ENCODE measurements at regions not wholly inside any gene's neighbourhood (a gene's known extent, or its start where the extent isn't known, plus 50 kb on each side); places are given as distances from the start of the nearest gene placed in this dataset.
"Not testable (repeated sequence)": the region's sequence is repeated elsewhere in the genome, so short reads cannot be mapped to it uniquely, and the experiment has no call there.

DNA sequence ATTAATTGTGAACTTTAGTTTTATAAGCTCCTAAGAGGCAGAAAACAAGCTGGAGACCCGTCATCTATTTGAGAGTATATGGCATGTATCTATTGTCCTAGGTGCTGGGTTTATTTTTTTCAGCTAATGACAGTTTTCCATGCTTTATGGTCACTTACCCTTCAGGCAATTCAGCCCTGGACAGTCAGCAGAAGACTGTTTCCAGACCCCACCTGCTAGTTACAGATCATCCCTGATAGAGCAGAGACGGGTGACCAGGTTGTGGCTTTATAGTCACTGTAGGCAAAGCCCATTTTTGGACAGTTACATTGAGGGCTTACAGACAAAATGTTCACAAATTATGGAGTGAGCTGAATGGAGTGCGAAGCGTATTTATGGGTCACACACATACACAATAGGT lies 1227.5 kb downstream of the FOXD4L5 start:
- DNase-seq (ENCODE audit: low read depth in 1 of 2, low spot score in 1 of 2) = no peak
- H3K27ac ChIP-seq (replicated peaks) = no peak overlapping the region
- H3K27me3 ChIP-seq (ENCODE audit: insufficient read depth, poor library complexity, severe bottlenecking) = no peaks in the 10 kb centered on the region
- no peak overlapping the region for H3K4me3 ChIP-seq (replicated peaks; ENCODE audit: insufficient read depth, low read length)
- TF ChIP-seq, protein P1, sequence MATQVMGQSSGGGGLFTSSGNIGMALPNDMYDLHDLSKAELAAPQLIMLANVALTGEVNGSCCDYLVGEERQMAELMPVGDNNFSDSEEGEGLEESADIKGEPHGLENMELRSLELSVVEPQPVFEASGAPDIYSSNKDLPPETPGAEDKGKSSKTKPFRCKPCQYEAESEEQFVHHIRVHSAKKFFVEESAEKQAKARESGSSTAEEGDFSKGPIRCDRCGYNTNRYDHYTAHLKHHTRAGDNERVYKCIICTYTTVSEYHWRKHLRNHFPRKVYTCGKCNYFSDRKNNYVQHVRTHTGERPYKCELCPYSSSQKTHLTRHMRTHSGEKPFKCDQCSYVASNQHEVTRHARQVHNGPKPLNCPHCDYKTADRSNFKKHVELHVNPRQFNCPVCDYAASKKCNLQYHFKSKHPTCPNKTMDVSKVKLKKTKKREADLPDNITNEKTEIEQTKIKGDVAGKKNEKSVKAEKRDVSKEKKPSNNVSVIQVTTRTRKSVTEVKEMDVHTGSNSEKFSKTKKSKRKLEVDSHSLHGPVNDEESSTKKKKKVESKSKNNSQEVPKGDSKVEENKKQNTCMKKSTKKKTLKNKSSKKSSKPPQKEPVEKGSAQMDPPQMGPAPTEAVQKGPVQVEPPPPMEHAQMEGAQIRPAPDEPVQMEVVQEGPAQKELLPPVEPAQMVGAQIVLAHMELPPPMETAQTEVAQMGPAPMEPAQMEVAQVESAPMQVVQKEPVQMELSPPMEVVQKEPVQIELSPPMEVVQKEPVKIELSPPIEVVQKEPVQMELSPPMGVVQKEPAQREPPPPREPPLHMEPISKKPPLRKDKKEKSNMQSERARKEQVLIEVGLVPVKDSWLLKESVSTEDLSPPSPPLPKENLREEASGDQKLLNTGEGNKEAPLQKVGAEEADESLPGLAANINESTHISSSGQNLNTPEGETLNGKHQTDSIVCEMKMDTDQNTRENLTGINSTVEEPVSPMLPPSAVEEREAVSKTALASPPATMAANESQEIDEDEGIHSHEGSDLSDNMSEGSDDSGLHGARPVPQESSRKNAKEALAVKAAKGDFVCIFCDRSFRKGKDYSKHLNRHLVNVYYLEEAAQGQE (IDR thresholded peaks at IDR 0.05; ENCODE audit: insufficient replicate concordance, low read depth) = no peak
- TF ChIP-seq POLR2AphosphoS5 (IDR thresholded peaks at IDR 0.05; ENCODE audit: low read depth) (no peak), SPI1 (IDR thresholded peaks at IDR 0.05; ENCODE audit: borderline replicate concordance, low read depth) (no peak), GABPA (IDR thresholded peaks at IDR 0.05; ENCODE audit: low read depth) (no peak)
- TF ChIP-seq, protein P2, sequence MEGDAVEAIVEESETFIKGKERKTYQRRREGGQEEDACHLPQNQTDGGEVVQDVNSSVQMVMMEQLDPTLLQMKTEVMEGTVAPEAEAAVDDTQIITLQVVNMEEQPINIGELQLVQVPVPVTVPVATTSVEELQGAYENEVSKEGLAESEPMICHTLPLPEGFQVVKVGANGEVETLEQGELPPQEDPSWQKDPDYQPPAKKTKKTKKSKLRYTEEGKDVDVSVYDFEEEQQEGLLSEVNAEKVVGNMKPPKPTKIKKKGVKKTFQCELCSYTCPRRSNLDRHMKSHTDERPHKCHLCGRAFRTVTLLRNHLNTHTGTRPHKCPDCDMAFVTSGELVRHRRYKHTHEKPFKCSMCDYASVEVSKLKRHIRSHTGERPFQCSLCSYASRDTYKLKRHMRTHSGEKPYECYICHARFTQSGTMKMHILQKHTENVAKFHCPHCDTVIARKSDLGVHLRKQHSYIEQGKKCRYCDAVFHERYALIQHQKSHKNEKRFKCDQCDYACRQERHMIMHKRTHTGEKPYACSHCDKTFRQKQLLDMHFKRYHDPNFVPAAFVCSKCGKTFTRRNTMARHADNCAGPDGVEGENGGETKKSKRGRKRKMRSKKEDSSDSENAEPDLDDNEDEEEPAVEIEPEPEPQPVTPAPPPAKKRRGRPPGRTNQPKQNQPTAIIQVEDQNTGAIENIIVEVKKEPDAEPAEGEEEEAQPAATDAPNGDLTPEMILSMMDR (IDR thresholded peaks at IDR 0.05; ENCODE audit: insufficient read depth, low read length) = no peak

DNA sequence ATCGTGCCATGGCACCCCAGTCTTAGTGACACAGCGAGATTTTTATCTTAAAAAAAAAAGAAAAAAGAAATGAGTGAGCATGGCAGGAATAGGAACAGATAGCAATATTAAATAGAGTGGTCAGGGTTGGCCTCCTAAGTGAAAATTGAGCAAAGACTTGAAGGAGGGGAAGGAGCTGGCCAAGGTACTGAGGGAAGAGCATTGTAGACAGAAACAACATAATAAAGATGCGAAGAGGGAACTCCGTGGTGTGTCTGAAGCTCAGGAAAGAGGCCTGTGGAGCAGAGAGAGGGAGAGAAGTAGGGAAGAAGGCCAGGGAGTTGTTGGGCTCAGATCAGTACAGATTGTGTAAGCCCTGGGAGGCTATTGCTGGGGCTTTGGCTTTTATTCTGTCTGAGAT lies 1256.1 kb downstream of the FOXD4L5 start:
- TF ChIP-seq, protein P1 (IDR thresholded peaks at IDR 0.05; ENCODE audit: insufficient replicate concordance, low read depth) = peak; percentile 72
- not testable (repeated sequence) for H3K4me3 ChIP-seq (replicated peaks; ENCODE audit: insufficient read depth, low read length); DNase-seq (ENCODE audit: low read depth in 1 of 2, low spot score in 1 of 2); H3K27me3 ChIP-seq (ENCODE audit: insufficient read depth, poor library complexity, severe bottlenecking); H3K27ac ChIP-seq (replicated peaks)

DNA sequence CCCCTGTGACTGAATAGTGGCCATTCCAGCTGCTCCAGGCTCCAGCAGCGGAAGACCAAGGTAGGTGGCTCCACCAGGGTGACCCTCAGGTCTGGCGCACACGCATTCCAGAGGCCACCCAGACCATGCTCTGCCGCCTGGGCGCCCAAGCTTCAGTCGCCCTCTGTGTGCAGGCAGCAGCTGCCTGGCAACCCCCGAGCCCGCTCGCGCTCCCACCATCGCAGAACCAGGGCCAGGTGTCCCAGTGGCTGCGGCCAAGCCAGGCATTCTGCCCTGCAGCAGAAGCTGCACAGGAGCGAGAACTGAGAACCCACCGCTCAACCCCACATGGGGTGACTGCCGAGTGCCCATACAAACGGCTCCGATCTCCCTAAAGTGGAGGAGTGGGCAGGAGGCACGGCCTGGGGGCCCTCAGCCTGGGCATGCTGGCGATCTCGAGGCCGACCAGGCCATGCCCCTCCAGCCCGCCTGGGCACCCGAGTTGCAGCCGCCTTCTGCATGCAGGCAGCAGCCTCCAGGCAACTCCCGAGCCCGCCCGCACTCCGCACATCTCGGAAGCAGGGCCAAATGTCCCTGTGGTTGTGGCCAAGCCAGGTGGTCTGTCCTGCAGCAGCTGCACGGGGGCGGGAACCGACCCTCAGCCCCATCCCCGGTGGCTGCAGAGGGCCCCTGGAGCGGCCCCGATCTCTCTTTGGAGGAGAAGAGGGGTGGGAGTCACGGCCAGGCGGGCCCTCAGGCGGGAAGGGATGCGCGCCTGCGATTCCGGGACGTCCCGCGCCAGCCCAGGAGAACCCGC lies 1264.1 kb downstream of the FOXD4L5 start:
- H3K27me3 ChIP-seq (ENCODE audit: insufficient read depth, poor library complexity, severe bottlenecking); H3K27ac ChIP-seq (replicated peaks); H3K4me3 ChIP-seq (replicated peaks; ENCODE audit: insufficient read depth, low read length); DNase-seq (ENCODE audit: low read depth in 1 of 2, low spot score in 1 of 2): not testable (repeated sequence)

DNA sequence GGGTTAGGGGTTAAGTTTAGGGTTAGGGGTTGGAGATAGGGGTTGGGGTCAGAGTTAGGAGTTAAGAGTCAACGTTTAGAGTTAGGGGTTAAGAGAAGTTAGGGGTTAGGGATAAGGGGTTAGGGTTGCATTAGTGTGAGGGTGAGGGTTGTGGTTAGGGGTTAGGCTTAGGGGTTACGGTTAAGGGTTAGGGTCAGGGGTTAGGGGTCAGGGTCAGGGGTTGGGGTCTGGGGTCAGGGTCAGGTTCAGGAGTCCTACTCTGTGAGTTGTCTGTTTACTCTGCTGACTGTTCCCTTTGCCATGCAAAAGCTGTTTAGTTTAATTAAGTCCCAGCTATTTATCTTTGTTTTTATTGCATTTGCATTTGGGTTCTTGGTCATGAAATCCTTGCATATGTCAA lies 1267.3 kb downstream of the FOXD4L5 start:
- DNase-seq (ENCODE audit: low read depth in 1 of 2, low spot score in 1 of 2); H3K4me3 ChIP-seq (replicated peaks; ENCODE audit: insufficient read depth, low read length); H3K27me3 ChIP-seq (ENCODE audit: insufficient read depth, poor library complexity, severe bottlenecking): not testable (repeated sequence)

DNA sequence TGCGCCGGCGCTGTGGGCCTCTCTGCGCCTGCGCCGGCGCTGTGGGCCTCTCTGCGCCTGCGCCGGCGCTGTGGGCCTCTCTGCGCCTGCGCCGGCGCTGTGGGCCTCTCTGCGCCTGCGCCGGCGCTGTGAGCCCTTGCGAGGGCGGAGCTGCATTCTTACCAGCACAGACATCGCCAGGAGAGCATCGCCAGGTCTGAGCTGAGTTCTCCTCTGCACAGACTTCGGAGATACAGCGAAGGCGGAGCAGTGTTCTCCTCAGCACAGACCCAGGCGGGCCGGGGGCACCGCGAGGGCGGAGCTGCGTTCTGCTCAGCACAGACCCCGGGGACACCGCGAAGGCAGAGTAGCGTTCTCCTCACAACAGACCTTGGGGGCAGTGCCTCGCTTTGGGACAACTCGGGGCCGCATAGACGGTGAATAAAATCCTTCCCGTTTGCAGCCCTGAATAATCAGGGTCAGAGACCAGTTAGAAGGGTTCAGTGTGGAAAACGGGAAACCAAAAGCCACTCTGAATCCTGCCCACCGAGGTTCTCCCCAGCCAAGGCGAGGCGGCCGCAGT lies 1268.1 kb downstream of the FOXD4L5 start:
- H3K27me3 ChIP-seq (ENCODE audit: insufficient read depth, poor library complexity, severe bottlenecking); H3K4me3 ChIP-seq (replicated peaks; ENCODE audit: insufficient read depth, low read length); H3K27ac ChIP-seq (replicated peaks); DNase-seq (ENCODE audit: low read depth in 1 of 2, low spot score in 1 of 2): not testable (repeated sequence)

More for the DNA sequence above, 1267.3 kb downstream of the FOXD4L5 start:
- H3K27ac ChIP-seq (replicated peaks) = not testable (repeated sequence)

DNA sequence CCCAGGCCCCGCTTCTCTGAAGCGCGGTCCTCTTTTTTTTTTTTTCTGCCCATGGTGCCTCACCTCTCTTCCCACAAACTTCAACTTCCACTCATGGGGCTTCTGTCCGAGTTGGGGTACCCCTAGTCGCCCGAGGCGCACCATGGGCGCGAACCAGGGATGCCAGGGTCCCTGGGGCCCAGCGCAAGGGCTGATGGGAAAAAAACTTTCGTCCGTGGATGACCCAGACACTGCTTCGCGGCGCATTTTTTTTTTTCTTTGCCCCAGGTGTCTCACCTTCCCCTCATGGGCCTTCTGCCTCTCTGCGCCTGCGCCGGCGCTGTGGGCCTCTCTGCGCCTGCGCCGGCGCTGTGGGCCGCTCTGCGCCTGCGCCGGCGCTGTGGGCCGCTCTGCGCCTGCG lies 1268.8 kb downstream of the FOXD4L5 start:
- H3K27ac ChIP-seq (replicated peaks); H3K4me3 ChIP-seq (replicated peaks; ENCODE audit: insufficient read depth, low read length); H3K27me3 ChIP-seq (ENCODE audit: insufficient read depth, poor library complexity, severe bottlenecking); DNase-seq (ENCODE audit: low read depth in 1 of 2, low spot score in 1 of 2): not testable (repeated sequence)

Measured in HL-60 (cell line).